RWPE2 (cell line): ENCODE measurements at regions not wholly inside any gene's neighbourhood (a gene's known extent, or its start where the extent isn't known, plus 50 kb on each side); places are given as distances from the start of the nearest gene placed in this dataset.

Source experiments
- ATAC-seq: fragments of 200-7000 bp; cut with Tn5 transposase; 3 replicates; pipeline ENCODE4 v1.9.1; 2021; ENCODE audit warnings: low read depth
- DNase-seq: peaks from one replicate; pipeline ENCODE4 v3.0.0-alpha.2; 2020; ENCODE audit warnings: low spot score
- H3K27ac ChIP-seq: fragments of 450-650 bp; 2 replicates; pipeline ENCODE4 v1.5.1; 2017; ENCODE audit warnings: mild to moderate bottlenecking; ENCODE audit not compliant: poor library complexity, severe bottlenecking
- H3K27me3 ChIP-seq: fragments of 250-450 bp; sonication (Bioruptor Pico); 2 replicates; pipeline ENCODE4 v1.5.1; 2021; ENCODE audit warnings: mild to moderate bottlenecking, moderate library complexity; ENCODE audit not compliant: insufficient read depth, poor library complexity, severe bottlenecking
- H3K36me3 ChIP-seq: fragments of 250-450 bp; sonication (Bioruptor Pico); 2 replicates; pipeline ENCODE4 v1.5.1; 2020; ENCODE audit warnings: low read depth, mild to moderate bottlenecking, moderate library complexity
- H3K4me1 ChIP-seq: fragments of 250-450 bp; sonication (Bioruptor Pico); 2 replicates; pipeline ENCODE4 v1.5.1; 2021; ENCODE audit warnings: mild to moderate bottlenecking, moderate library complexity; ENCODE audit not compliant: insufficient read depth, poor library complexity, severe bottlenecking
- H3K4me3 ChIP-seq: fragments of 250-450 bp; sonication (Bioruptor Pico); 2 replicates; pipeline ENCODE4 v1.5.1; 2021; ENCODE audit warnings: mild to moderate bottlenecking, moderate library complexity; ENCODE audit not compliant: severe bottlenecking
- H3K9me3 ChIP-seq: fragments of 250-450 bp; sonication (Bioruptor Pico); 2 replicates; pipeline ENCODE4 v1.5.1; 2021; ENCODE audit warnings: mild to moderate bottlenecking, moderate library complexity; ENCODE audit not compliant: severe bottlenecking
- CTCF ChIP-seq: fragments of 450-650 bp; IDR thresholded peaks from one replicate; pipeline ENCODE4 v1.5.1; 2017; ENCODE audit warnings: mild to moderate bottlenecking, moderate library complexity; ENCODE audit not compliant: poor library complexity, severe bottlenecking

GRCh38 chrX:129227366-129227765 lies 295.9 kb downstream of the SMARCA1 start:
- Histone ChIP-seq H3K9me3 (no peaks in the 10 kb centered on the region), H3K4me1 (no peaks in the 10 kb centered on the region), H3K27me3 (no peaks in the 10 kb centered on the region), H3K27ac (no peak overlapping the region), H3K4me3 (no peak overlapping the region), H3K36me3 (no peaks in the 10 kb centered on the region)
- DNase-seq (no peak), ATAC-seq (no peak)
- TF ChIP-seq CTCF, result no peak

GRCh38 chrX:129193357-129193756 lies 329.9 kb downstream of the SMARCA1 start:
- no peaks in the 10 kb centered on the region for H3K27me3 ChIP-seq
- H3K4me1 ChIP-seq, result no peaks in the 10 kb centered on the region
- H3K4me3 ChIP-seq, result no peak overlapping the region
- no peak overlapping the region for H3K27ac ChIP-seq
- no peaks in the 10 kb centered on the region for H3K9me3 ChIP-seq
- no peak for DNase-seq
- no peaks in the 10 kb centered on the region for H3K36me3 ChIP-seq
- ATAC-seq, result peak; percentile 70
- no peak for TF ChIP-seq CTCF

GRCh38 chrX:129188231-129188630 lies 335.1 kb downstream of the SMARCA1 start:
- ATAC-seq, result no peak
- H3K9me3 ChIP-seq, result no peaks in the 10 kb centered on the region
- no peaks in the 10 kb centered on the region for H3K36me3 ChIP-seq

GRCh38 chrX:129176710-129177109 lies 346.6 kb downstream of the SMARCA1 start:
- DNase-seq (no peak), ATAC-seq (no peak)
- no peaks in the 10 kb centered on the region for H3K4me1 ChIP-seq
- H3K4me3 ChIP-seq, result no peak overlapping the region
- TF ChIP-seq CTCF, result no peak
- no peak overlapping the region for H3K27ac ChIP-seq
- no peaks in the 10 kb centered on the region for H3K36me3 ChIP-seq
- H3K9me3 ChIP-seq, result no peaks in the 10 kb centered on the region
- H3K27me3 ChIP-seq, result no peaks in the 10 kb centered on the region

More at GRCh38 chrX:129188231-129188630, 335.1 kb downstream of the SMARCA1 start:
- Histone ChIP-seq H3K4me1 (no peaks in the 10 kb centered on the region), H3K27ac (no peak overlapping the region), H3K27me3 (no peaks in the 10 kb centered on the region), H3K4me3 (no peak overlapping the region)
- no peak for TF ChIP-seq CTCF
- no peak for DNase-seq

- Histone ChIP-seq H3K27me3 (no peaks in the 10 kb centered on the region), H3K9me3 (no peaks in the 10 kb centered on the region), H3K27ac (no peak overlapping the region), H3K4me3 (no peak overlapping the region), H3K36me3 (no peaks in the 10 kb centered on the region), H3K4me1 (no peaks in the 10 kb centered on the region)
- no peak for TF ChIP-seq CTCF
- no peak for ATAC-seq
- DNase-seq, result no peak
Observed at GRCh38 chrX:129161108-129161507, 362.2 kb downstream of the SMARCA1 start.
